ENCODE measurements at regions not wholly inside any gene's neighbourhood (a gene's known extent, or its start where the extent isn't known, plus 50 kb on each side); places are given as distances from the start of the nearest gene placed in this dataset.

DNA sequence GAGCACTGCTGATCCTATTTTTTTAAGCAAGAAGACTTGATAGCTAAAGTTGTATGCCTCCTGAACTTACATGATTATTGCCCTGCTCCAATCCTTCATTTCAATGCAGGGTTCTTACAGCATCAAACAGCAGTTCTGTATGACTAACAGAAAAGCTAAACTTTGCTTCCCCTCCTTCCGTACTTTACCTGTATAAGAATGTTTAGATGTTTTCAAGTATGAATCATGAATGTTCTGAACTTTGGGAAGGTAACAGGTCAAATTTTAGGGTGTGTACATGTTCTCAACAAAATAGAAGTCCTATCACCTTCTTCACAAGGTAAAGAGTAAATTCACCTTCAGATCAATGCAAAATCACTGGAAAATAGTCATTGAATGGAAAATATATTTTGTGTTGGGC, 972.6 kb upstream of the SEMA6A start:
- TF ChIP-seq CBFB (IDR thresholded peaks at IDR 0.05; ENCODE audit: low read depth): no peak
- TF ChIP-seq NFYB (IDR thresholded peaks at IDR 0.05; ENCODE audit: insufficient read depth, low read depth, low read length): no peak
- TF ChIP-seq POLR2A (IDR thresholded peaks at IDR 0.05; ENCODE audit: low read depth, low read length): no peak
- TF ChIP-seq, protein P1, sequence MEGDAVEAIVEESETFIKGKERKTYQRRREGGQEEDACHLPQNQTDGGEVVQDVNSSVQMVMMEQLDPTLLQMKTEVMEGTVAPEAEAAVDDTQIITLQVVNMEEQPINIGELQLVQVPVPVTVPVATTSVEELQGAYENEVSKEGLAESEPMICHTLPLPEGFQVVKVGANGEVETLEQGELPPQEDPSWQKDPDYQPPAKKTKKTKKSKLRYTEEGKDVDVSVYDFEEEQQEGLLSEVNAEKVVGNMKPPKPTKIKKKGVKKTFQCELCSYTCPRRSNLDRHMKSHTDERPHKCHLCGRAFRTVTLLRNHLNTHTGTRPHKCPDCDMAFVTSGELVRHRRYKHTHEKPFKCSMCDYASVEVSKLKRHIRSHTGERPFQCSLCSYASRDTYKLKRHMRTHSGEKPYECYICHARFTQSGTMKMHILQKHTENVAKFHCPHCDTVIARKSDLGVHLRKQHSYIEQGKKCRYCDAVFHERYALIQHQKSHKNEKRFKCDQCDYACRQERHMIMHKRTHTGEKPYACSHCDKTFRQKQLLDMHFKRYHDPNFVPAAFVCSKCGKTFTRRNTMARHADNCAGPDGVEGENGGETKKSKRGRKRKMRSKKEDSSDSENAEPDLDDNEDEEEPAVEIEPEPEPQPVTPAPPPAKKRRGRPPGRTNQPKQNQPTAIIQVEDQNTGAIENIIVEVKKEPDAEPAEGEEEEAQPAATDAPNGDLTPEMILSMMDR (IDR thresholded peaks at IDR 0.05 in 2 of 3, conservative IDR thresholded peaks at IDR 0.05 in 1 of 3; ENCODE audit: control insufficient read depth in 2 of 3, extremely low read depth in 1 of 3, insufficient read depth in 1 of 3, low read depth in 3 of 3, low read length in 3 of 3): no peak
- no peak for TF ChIP-seq EZH2 (IDR thresholded peaks at IDR 0.05; ENCODE audit: borderline replicate concordance, control insufficient read depth, low read depth, low read length)
- no peak for TF ChIP-seq SREBF1 (IDR thresholded peaks at IDR 0.05; ENCODE audit: low read length)
- no peak for TF ChIP-seq RBBP5 (conservative IDR thresholded peaks at IDR 0.05)
- TF ChIP-seq ETV6 (conservative IDR thresholded peaks at IDR 0.05 in 1 of 2, IDR thresholded peaks at IDR 0.05 in 1 of 2; ENCODE audit: borderline replicate concordance in 1 of 2, low read depth in 1 of 2): no peak
- TF ChIP-seq PML (IDR thresholded peaks at IDR 0.05; ENCODE audit: low read length): no peak

Data from GM12878 (cell line).